ENCODE measurements at regions not wholly inside any gene's neighbourhood (a gene's known extent, or its start where the extent isn't known, plus 50 kb on each side); places are given as distances from the start of the nearest gene placed in this dataset.

DNA sequence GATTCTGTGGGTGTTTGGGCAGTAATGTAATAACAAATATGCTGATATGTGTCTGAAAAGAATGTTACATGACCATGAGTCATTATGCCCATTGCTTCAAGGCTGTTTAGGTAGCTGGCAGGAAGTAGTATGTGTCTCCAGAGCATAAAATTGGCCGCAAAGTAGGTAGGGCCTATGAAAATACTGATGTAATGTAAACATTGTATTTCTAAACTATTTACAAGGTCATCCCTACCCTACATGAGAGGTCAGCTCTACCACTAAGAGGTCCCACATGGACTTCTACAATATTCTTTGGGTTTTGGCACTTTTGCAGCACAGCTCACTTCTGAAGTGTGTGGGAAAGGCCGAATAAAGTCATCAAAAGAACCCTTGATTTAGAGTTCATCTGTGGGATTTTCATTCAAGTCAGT, 301.9 kb downstream of the AHR start:
- Mint-ChIP-seq H3K36me3 (ENCODE audit: unreplicated experiment) (no peaks in the 10 kb centered on the region), H3K4me3 (ENCODE audit: unreplicated experiment) (no peak overlapping the region), H3K27me3 (ENCODE audit: unreplicated experiment) (no peaks in the 10 kb centered on the region), H3K4me1 (ENCODE audit: low read depth, unreplicated experiment) (no peaks in the 10 kb centered on the region), H3K27ac (ENCODE audit: unreplicated experiment) (no peak overlapping the region), H3K9me3 (ENCODE audit: unreplicated experiment) (peaks cover 6% of the 10 kb centered on the region)
- no peak for DNase-seq
- TF ChIP-seq CTCF (IDR thresholded peaks at IDR 0.05; ENCODE audit: partially characterized antibody, unreplicated experiment): no peak

DNA sequence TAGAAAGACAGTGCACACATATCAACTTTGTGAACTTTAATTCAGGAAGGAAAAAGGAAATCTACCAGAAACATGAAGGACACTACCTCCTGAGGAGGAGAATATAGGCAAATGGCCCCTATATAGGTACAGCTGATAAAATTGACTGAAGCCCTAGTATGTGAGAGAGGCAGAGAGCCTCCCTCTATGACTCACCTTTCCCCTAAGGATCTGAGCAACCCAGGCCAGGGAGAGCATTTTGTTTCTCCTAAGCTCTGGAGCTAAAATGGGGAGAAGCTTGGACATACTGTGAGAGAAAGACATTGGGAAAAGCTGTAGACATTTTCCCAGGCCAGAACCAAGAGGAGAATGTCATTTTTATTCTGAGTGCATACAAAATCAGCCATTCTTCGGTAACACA, 303.5 kb downstream of the AHR start:
- Mint-ChIP-seq H3K4me3 (ENCODE audit: unreplicated experiment) (no peak overlapping the region), H3K9me3 (ENCODE audit: unreplicated experiment) (peaks cover 6% of the 10 kb centered on the region), H3K4me1 (ENCODE audit: low read depth, unreplicated experiment) (no peaks in the 10 kb centered on the region), H3K27ac (ENCODE audit: unreplicated experiment) (no peak overlapping the region), H3K27me3 (ENCODE audit: unreplicated experiment) (no peaks in the 10 kb centered on the region), H3K36me3 (ENCODE audit: unreplicated experiment) (no peaks in the 10 kb centered on the region)
- no peak for DNase-seq
- TF ChIP-seq CTCF (IDR thresholded peaks at IDR 0.05; ENCODE audit: partially characterized antibody, unreplicated experiment): no peak

DNA sequence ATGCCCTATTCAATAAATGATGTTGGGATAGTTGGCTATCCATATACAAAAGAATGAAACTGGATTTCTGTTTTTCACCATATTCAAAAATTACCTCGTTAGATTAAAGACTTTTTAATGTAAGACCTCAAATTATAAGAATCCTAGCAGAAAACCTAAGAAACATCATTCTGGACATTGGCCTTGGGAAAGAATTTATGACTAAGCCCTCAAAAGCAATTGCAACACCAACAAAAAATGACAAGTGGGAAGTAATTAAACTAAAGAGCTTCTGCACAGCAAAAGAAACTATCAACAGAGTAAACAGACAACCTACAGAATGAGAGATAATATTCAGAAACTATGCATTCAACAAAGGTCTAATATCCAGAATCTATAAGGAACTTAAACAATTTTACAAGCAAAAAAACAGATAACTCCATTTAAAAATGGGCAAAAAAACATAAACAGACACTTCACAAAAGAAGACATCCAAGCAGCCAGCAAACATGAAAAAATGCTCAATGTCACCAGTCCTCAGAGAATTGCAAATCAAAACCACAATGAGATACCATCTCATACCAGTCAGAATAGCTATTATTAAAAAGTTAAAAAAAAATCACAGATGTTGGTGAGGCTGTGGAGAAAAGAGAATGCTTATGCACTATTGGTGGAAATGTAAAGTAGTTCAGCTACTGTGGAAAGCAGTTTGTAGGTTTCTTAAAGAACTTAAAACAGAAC, 309.8 kb downstream of the AHR start:
- no peak overlapping the region for H3K27ac Mint-ChIP-seq (ENCODE audit: unreplicated experiment)
- H3K4me1 Mint-ChIP-seq (ENCODE audit: low read depth, unreplicated experiment): no peaks in the 10 kb centered on the region
- no peaks in the 10 kb centered on the region for H3K36me3 Mint-ChIP-seq (ENCODE audit: unreplicated experiment)
- peaks cover 6% of the 10 kb centered on the region for H3K9me3 Mint-ChIP-seq (ENCODE audit: unreplicated experiment)
- no peaks in the 10 kb centered on the region for H3K27me3 Mint-ChIP-seq (ENCODE audit: unreplicated experiment)
- TF ChIP-seq CTCF (IDR thresholded peaks at IDR 0.05; ENCODE audit: partially characterized antibody, unreplicated experiment): no peak
- no peak overlapping the region for H3K4me3 Mint-ChIP-seq (ENCODE audit: unreplicated experiment)
- DNase-seq: no peak

GRCh38 chr7:17611611-17612010, 313.2 kb downstream of the AHR start:
- TF ChIP-seq CTCF (IDR thresholded peaks at IDR 0.05; ENCODE audit: partially characterized antibody, unreplicated experiment): no peak
- Mint-ChIP-seq H3K27ac (ENCODE audit: unreplicated experiment) (no peak overlapping the region), H3K4me3 (ENCODE audit: unreplicated experiment) (no peak overlapping the region), H3K9me3 (ENCODE audit: unreplicated experiment) (peaks cover 1% of the 10 kb centered on the region), H3K36me3 (ENCODE audit: unreplicated experiment) (no peaks in the 10 kb centered on the region), H3K27me3 (ENCODE audit: unreplicated experiment) (no peaks in the 10 kb centered on the region), H3K4me1 (ENCODE audit: low read depth, unreplicated experiment) (no peaks in the 10 kb centered on the region)
- no peak for DNase-seq

DNA sequence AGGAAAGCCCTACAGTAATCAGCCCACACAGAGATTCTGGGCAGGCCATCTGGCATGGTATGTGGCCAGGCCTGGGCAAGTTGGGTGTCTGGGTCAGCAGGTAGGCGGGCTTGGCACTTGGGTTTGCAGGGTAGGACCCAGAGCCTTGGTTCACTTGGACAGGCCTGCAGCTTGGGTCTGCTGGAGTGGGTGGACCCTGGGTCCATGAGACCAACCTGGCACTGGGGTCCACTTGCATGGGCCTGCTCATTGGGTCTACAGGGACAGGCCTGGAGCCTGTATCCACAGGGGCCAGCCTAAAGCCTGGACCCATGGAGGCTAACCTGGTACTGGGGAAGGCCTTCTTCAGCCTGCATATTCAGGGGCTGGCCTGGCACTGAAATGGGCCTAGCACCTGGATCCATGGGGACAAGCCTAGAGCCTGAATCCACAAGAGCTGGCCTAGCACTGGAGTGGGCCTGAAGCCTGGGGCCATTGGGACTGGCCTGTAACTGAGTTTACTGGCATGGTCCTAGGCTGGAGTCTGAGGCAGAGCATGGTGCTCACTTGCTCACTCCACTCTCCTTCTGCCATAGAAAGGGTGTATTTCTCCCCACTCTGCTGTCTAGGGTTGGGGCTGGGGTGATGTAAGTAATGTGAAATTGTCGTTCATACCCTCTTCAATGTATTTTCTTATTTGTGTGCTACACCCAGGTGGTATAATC, 315.0 kb downstream of the AHR start:
- H3K4me1 Mint-ChIP-seq (ENCODE audit: low read depth, unreplicated experiment): no peaks in the 10 kb centered on the region
- H3K27me3 Mint-ChIP-seq (ENCODE audit: unreplicated experiment): no peaks in the 10 kb centered on the region
- H3K9me3 Mint-ChIP-seq (ENCODE audit: unreplicated experiment): peaks cover 1% of the 10 kb centered on the region
- H3K36me3 Mint-ChIP-seq (ENCODE audit: unreplicated experiment): no peaks in the 10 kb centered on the region
- no peak overlapping the region for H3K27ac Mint-ChIP-seq (ENCODE audit: unreplicated experiment)
- DNase-seq: no peak
- no peak overlapping the region for H3K4me3 Mint-ChIP-seq (ENCODE audit: unreplicated experiment)
- no peak for TF ChIP-seq CTCF (IDR thresholded peaks at IDR 0.05; ENCODE audit: partially characterized antibody, unreplicated experiment)

All from glutamatergic neuron (in vitro differentiated cells).